ENCODE measurements at regions not wholly inside any gene's neighbourhood (a gene's known extent, or its start where the extent isn't known, plus 50 kb on each side); places are given as distances from the start of the nearest gene placed in this dataset.

DNA sequence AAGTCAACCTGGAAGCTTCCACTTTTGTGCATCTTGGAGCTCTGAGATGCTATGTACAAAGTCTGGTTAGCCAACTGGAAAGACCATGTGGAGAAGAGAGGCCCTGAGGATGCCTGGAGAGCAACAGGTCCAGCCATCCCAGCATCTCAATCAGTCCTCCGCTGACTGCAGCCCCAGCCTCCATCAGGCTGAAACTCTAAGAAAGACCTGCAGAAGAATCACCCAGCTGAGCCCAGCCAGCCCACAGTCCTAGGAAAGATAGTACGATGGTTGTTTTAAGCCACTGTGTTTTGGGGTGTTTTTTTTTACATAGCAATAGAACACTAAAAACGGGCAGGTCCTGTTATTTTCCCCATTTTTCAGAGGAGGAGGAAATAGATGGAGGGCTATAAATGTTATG, 84.0 kb downstream of the NCR2 start:
- H3K27me3 Mint-ChIP-seq (ENCODE audit: low read depth): peaks cover 48% of the 10 kb centered on the region
- H3K4me3 Mint-ChIP-seq (ENCODE audit: unreplicated experiment): no peak overlapping the region
- H3K36me3 Mint-ChIP-seq (ENCODE audit: low read depth): peaks cover 3% of the 10 kb centered on the region
- H3K9me3 Mint-ChIP-seq (ENCODE audit: low read depth): peaks cover 4% of the 10 kb centered on the region
- TF ChIP-seq, protein P1, sequence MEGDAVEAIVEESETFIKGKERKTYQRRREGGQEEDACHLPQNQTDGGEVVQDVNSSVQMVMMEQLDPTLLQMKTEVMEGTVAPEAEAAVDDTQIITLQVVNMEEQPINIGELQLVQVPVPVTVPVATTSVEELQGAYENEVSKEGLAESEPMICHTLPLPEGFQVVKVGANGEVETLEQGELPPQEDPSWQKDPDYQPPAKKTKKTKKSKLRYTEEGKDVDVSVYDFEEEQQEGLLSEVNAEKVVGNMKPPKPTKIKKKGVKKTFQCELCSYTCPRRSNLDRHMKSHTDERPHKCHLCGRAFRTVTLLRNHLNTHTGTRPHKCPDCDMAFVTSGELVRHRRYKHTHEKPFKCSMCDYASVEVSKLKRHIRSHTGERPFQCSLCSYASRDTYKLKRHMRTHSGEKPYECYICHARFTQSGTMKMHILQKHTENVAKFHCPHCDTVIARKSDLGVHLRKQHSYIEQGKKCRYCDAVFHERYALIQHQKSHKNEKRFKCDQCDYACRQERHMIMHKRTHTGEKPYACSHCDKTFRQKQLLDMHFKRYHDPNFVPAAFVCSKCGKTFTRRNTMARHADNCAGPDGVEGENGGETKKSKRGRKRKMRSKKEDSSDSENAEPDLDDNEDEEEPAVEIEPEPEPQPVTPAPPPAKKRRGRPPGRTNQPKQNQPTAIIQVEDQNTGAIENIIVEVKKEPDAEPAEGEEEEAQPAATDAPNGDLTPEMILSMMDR (IDR thresholded peaks at IDR 0.05): no peak
- DNase-seq (ENCODE audit: low spot score): no peak
- H3K27ac Mint-ChIP-seq (ENCODE audit: unreplicated experiment): no peak overlapping the region
- H3K4me1 Mint-ChIP-seq (ENCODE audit: low read depth): no peaks in the 10 kb centered on the region

DNA sequence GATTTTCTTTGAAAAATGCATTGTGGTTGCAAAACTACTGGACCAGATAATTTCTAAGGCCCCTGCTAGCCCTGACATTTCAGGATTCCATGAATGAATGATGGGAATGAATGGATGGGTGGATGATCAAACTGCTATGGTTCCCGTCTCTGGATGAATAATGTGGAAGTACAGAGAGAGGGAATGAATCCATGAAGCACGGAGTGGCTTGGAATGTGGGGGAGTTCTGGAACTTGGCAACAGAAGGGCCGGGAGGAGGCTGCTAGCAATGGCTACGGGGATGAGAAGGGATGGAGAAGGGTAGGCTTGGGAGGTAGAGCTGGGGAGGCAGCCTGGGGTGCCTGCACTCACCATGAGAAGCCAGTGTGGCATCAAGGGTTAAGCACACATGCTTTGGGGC, 84.8 kb downstream of the NCR2 start:
- no peak overlapping the region for H3K4me3 Mint-ChIP-seq (ENCODE audit: unreplicated experiment)
- DNase-seq (ENCODE audit: low spot score): no peak
- H3K4me1 Mint-ChIP-seq (ENCODE audit: low read depth): no peaks in the 10 kb centered on the region
- TF ChIP-seq, protein P1 (IDR thresholded peaks at IDR 0.05): no peak
- peaks cover 4% of the 10 kb centered on the region for H3K9me3 Mint-ChIP-seq (ENCODE audit: low read depth)
- peaks cover 3% of the 10 kb centered on the region for H3K36me3 Mint-ChIP-seq (ENCODE audit: low read depth)
- H3K27me3 Mint-ChIP-seq (ENCODE audit: low read depth): peaks cover 41% of the 10 kb centered on the region
- H3K27ac Mint-ChIP-seq (ENCODE audit: unreplicated experiment): no peak overlapping the region

DNA sequence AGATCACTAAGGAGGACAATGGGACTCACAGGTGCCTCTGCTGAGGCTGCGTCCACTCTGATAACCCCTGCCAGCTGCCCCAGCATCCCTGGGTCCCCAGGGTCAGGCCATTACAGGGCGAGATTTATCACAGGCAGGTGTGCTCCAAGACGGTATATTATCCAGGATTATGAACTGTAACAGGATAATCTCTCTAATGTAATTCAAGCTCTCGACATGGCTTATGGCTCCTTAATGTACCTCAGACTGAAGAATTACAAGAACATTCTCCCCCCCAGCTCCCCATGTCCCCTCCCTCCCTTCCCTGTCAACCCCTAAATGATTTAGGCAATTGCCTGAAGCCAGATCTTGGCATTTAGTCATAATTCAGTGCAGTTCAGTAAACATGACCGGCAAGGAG, 86.8 kb downstream of the NCR2 start:
- no peak for DNase-seq (ENCODE audit: low spot score)
- Mint-ChIP-seq H3K4me1 (ENCODE audit: low read depth) (no peaks in the 10 kb centered on the region), H3K27me3 (ENCODE audit: low read depth) (peaks cover 22% of the 10 kb centered on the region), H3K27ac (ENCODE audit: unreplicated experiment) (no peak overlapping the region), H3K36me3 (ENCODE audit: low read depth) (peaks cover 3% of the 10 kb centered on the region), H3K9me3 (ENCODE audit: low read depth) (peaks cover 4% of the 10 kb centered on the region), H3K4me3 (ENCODE audit: unreplicated experiment) (no peak overlapping the region)
- TF ChIP-seq, protein P1 (IDR thresholded peaks at IDR 0.05): no peak

DNA sequence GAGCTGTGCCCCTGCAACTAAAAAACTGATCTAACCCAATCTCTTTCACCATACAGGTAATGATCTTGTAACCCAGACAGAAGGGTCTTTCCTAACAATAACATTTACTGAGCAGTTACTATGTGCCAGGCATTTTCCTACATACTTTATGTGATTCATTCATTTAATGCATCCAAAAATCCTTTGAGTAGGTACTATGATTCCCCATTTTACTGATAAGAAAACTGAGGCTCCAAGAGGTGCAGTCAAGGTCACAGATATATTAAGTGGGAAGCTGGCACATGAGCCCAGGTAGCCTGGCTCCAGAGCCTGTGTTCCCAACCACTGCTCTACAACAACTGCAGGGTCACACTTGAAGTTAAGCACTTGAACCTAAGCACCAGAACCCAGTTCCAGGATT, 87.6 kb downstream of the NCR2 start:
- peaks cover 4% of the 10 kb centered on the region for H3K9me3 Mint-ChIP-seq (ENCODE audit: low read depth)

DNA sequence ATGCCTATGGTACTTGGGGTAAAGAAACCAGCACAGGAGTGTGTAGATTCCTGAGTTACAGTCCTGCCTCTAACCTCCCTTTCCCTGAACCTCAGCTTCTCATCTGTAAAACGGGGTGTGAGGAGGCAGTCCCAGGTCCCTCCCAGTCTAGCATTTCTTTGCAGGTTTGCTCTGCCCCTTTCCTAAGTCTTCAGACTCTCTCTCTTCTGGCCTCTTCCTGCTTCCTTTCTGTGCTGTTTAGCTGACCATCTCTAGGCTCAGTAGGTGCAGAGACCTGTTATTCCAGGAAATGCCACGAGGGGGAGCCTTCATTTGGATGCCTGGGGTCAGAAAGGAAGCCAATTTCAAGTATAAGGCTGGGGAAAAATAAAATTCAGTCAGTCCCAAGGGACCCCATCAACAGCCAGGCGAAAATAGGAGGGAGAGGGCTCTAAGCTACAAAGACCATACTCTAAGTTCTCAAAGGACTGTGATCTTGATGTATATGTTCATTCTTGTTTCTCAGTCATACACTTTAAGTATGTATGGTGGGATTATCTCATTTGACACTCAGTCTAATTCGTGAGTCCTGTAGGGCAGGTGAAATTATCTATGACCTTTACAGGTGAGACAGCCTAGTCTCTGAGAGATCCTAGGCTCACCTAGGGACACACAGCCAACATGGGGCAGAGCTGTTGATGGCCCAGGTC, 89.1 kb downstream of the NCR2 start:
- DNase-seq (ENCODE audit: low spot score): no peak
- TF ChIP-seq, protein P1 (IDR thresholded peaks at IDR 0.05): peak; percentile 90
- Mint-ChIP-seq H3K4me3 (ENCODE audit: unreplicated experiment) (no peak overlapping the region), H3K27ac (ENCODE audit: unreplicated experiment) (no peak overlapping the region), H3K4me1 (ENCODE audit: low read depth) (peaks cover 10% of the 10 kb centered on the region), H3K36me3 (ENCODE audit: low read depth) (no peaks in the 10 kb centered on the region), H3K27me3 (ENCODE audit: low read depth) (peaks cover 12% of the 10 kb centered on the region), H3K9me3 (ENCODE audit: low read depth) (peaks cover under 1% of the 10 kb centered on the region)

More for the DNA sequence above, 87.6 kb downstream of the NCR2 start:
- Mint-ChIP-seq H3K27ac (ENCODE audit: unreplicated experiment) (no peak overlapping the region), H3K27me3 (ENCODE audit: low read depth) (peaks cover 16% of the 10 kb centered on the region), H3K4me3 (ENCODE audit: unreplicated experiment) (no peak overlapping the region), H3K36me3 (ENCODE audit: low read depth) (peaks cover 3% of the 10 kb centered on the region), H3K4me1 (ENCODE audit: low read depth) (no peaks in the 10 kb centered on the region)
- no peak for DNase-seq (ENCODE audit: low spot score)
- TF ChIP-seq, protein P1 (IDR thresholded peaks at IDR 0.05): no peak

Data from chondrocyte (in vitro differentiated cells).